H1 (cell line): ENCODE measurements at regions not wholly inside any gene's neighbourhood (a gene's known extent, or its start where the extent isn't known, plus 50 kb on each side); places are given as distances from the start of the nearest gene placed in this dataset.

ENCODE experiments used
- CTCF ChIA-PET: fragments of 300-600 bp; sonication (Branson Sonifier 250); formaldehyde crosslinking; loops from one replicate; lab custom pipeline; 2021; ENCODE audit not compliant: partially characterized antibody; lab: Charles Lee
- POLR2A ChIA-PET: fragments of 300-600 bp; sonication (Branson Sonifier 250); formaldehyde crosslinking; loops from one replicate; lab custom pipeline; 2021; ENCODE audit warnings: inconsistent platforms; ENCODE audit not compliant: partially characterized antibody; lab: Charles Lee
- DNase-seq, 2 experiments: peaks; one replicate each; pipeline versions ENCODE4 v3.0.0 to v3.0.0-alpha.2; 2010 to 2022; ENCODE audit warnings: low spot score in 2 of 2, low read depth in 1 of 2, mixed read lengths in 1 of 2
- FAIRE-seq: peaks from 2 replicates; lab custom pipeline; 2011; peaks lifted over from hg19 to GRCh38; lab: Jason Lieb, UNC
- H2AFZ ChIP-seq: 2 replicates; pipeline ENCODE4 v1.8.1; 2012; ENCODE audit warnings: low read length, inconsistent platforms
- H2AK5ac ChIP-seq: 2 replicates; pipeline ENCODE4 v1.6.1; 2013; ENCODE audit warnings: low read depth, low read length
- H2BK120ac ChIP-seq: replicated peaks from 2 replicates; pipeline ENCODE3; 2013; ENCODE audit warnings: low read depth, low read length, inconsistent platforms
- H2BK12ac ChIP-seq: 2 replicates; pipeline ENCODE4 v1.6.1; 2013; ENCODE audit warnings: low read depth, low read length
- H2BK15ac ChIP-seq: 2 replicates; pipeline ENCODE4 v1.6.1; 2013; ENCODE audit warnings: low read length
- H2BK20ac ChIP-seq: 2 replicates; pipeline ENCODE4 v1.6.1; 2013; ENCODE audit warnings: low read length
- H2BK5ac ChIP-seq: 2 replicates; pipeline ENCODE4 v1.6.1; 2013; ENCODE audit warnings: low read depth, low read length
- H3K14ac ChIP-seq: 2 replicates; pipeline ENCODE4 v1.6.1; 2013; ENCODE audit warnings: inconsistent platforms; ENCODE audit not compliant: insufficient read length
- H3K18ac ChIP-seq: 2 replicates; pipeline ENCODE4 v1.6.1; 2013; ENCODE audit warnings: low read length; ENCODE audit errors: extremely low read depth
- H3K23ac ChIP-seq: 2 replicates; pipeline ENCODE4 v1.6.1; 2013; ENCODE audit warnings: inconsistent platforms; ENCODE audit not compliant: insufficient read length
- H3K23me2 ChIP-seq: 2 replicates; pipeline ENCODE4 v1.6.1; 2013; ENCODE audit warnings: low read depth, low read length
- H3K27ac ChIP-seq: 2 replicates; pipeline ENCODE4 v1.6.1; 2011; ENCODE audit warnings: low read depth, low read length, inconsistent platforms
- H3K27me3 ChIP-seq, 4 experiments: replicated peaks in 1 of 4; 1 replicate in 1 of 4; 2 replicates in 3 of 4; pipeline versions ENCODE4 v1.6.1 to v1.8.1; 2011 to 2013; ENCODE audit warnings: low read length in 3 of 4, mild to moderate bottlenecking in 3 of 4, inconsistent platforms in 2 of 4, mixed read lengths in 2 of 4, moderate library complexity in 1 of 4; ENCODE audit not compliant: control insufficient read depth in 3 of 4, insufficient read depth in 3 of 4; ENCODE audit errors: extremely low read depth in 1 of 4
- H3K36me3 ChIP-seq, 4 experiments: 2 replicates each; pipeline versions ENCODE4 v1.6.1 to v1.8.1; 2011 to 2013; ENCODE audit warnings: mild to moderate bottlenecking in 4 of 4, low read length in 3 of 4, moderate library complexity in 2 of 4, control low read depth in 1 of 4, inconsistent platforms in 1 of 4; ENCODE audit not compliant: insufficient read depth in 4 of 4, control insufficient read depth in 2 of 4
- H3K4ac ChIP-seq: replicated peaks from 2 replicates; pipeline ENCODE3; 2013; ENCODE audit warnings: low read length, low read depth, mixed read lengths, inconsistent platforms; ENCODE audit not compliant: insufficient read length
- H3K4me1 ChIP-seq, 4 experiments: replicated peaks in 1 of 4; 1 replicate in 1 of 4; 2 replicates in 3 of 4; pipeline versions ENCODE4 v1.6.1 to v1.8.1; 2011 to 2013; ENCODE audit warnings: low read length in 3 of 4, inconsistent platforms in 2 of 4, mixed read lengths in 1 of 4; ENCODE audit not compliant: insufficient read depth in 4 of 4, control insufficient read depth in 3 of 4
- H3K4me2 ChIP-seq, 2 experiments: 2 replicates each; pipeline versions ENCODE4 v1.6.1 to v1.8.1; 2011 to 2013; ENCODE audit warnings: low read depth in 2 of 2, low read length in 2 of 2, control low read depth in 1 of 2, inconsistent platforms in 1 of 2, mild to moderate bottlenecking in 1 of 2; ENCODE audit not compliant: insufficient read depth in 1 of 2
- H3K4me3 ChIP-seq, 4 experiments: fragments of 200-600, 300-600 bp in 1 of 4; sonication (generic), shearing (Covaris generic), sonication (Bioruptor Twin) in 1 of 4; 2 replicates each; pipeline versions ENCODE4 v1.5.1 to v1.8.1; 2011 to 2016; ENCODE audit warnings: low read length in 4 of 4, low read depth in 3 of 4, control low read depth in 2 of 4, inconsistent platforms in 2 of 4, mild to moderate bottlenecking in 2 of 4, mixed read lengths in 1 of 4, moderate library complexity in 1 of 4; ENCODE audit not compliant: insufficient read depth in 2 of 4; ENCODE audit errors: extremely low read depth in 1 of 4
- H3K56ac ChIP-seq: replicated peaks from 2 replicates; pipeline ENCODE3; 2013; ENCODE audit warnings: low read depth, mild to moderate bottlenecking, mixed read lengths, low read length, inconsistent platforms; ENCODE audit not compliant: insufficient read length
- H3K79me1 ChIP-seq: 2 replicates; pipeline ENCODE4 v1.6.1; 2013; ENCODE audit warnings: low read depth, low read length, control low read depth
- H3K79me2 ChIP-seq, 2 experiments: 2 replicates each; pipeline versions ENCODE4 v1.6.1 to v1.8.1; 2012 to 2013; ENCODE audit warnings: low read length in 2 of 2, mild to moderate bottlenecking in 2 of 2, inconsistent platforms in 1 of 2; ENCODE audit not compliant: insufficient read depth in 2 of 2, control insufficient read depth in 1 of 2
- H3K9ac ChIP-seq, 4 experiments: replicated peaks in 1 of 4; 1 replicate in 1 of 4; 2 replicates in 3 of 4; pipeline versions ENCODE4 v1.6.1 to v1.8.1; 2011 to 2013; ENCODE audit warnings: low read depth in 3 of 4, low read length in 3 of 4, control low read depth in 2 of 4, mild to moderate bottlenecking in 2 of 4, moderate library complexity in 2 of 4, inconsistent platforms in 1 of 4; ENCODE audit errors: extremely low read depth in 1 of 4
- H3K9me3 ChIP-seq, 2 experiments: 2 replicates each; pipeline versions ENCODE4 v1.6.1 to v1.8.1; 2012 to 2013; ENCODE audit warnings: mild to moderate bottlenecking in 2 of 2, moderate library complexity in 2 of 2, control low read depth in 1 of 2, inconsistent platforms in 1 of 2, low read depth in 1 of 2, low read length in 1 of 2, mixed read lengths in 1 of 2; ENCODE audit not compliant: insufficient read depth in 2 of 2
- H4K20me1 ChIP-seq, 2 experiments: replicated peaks in 1 of 2; 2 replicates each; pipeline versions ENCODE3 to v1.8.1; 2011 to 2013; ENCODE audit warnings: inconsistent platforms in 2 of 2, low read length in 2 of 2, mild to moderate bottlenecking in 1 of 2; ENCODE audit not compliant: insufficient read depth in 2 of 2, control insufficient read depth in 1 of 2
- H4K5ac ChIP-seq: 2 replicates; pipeline ENCODE4 v1.6.1; 2013; ENCODE audit warnings: low read length, low read depth, mixed read lengths, inconsistent platforms; ENCODE audit not compliant: insufficient read length
- H4K8ac ChIP-seq: 2 replicates; pipeline ENCODE4 v1.8.0; 2013; ENCODE audit warnings: mild to moderate bottlenecking, moderate library complexity, low read length, inconsistent platforms; ENCODE audit not compliant: insufficient read depth; ENCODE audit errors: extremely low read depth
- H4K91ac ChIP-seq: replicated peaks from 2 replicates; pipeline ENCODE3; 2013; ENCODE audit warnings: low read length, mixed read lengths, inconsistent platforms; ENCODE audit not compliant: insufficient read length
- ATF3 ChIP-seq: IDR thresholded peaks from 2 replicates; pipeline ENCODE4 v1.6.1; 2011; ENCODE audit warnings: low read depth, mild to moderate bottlenecking, low read length; ENCODE audit not compliant: insufficient read depth
- BACH1 ChIP-seq: IDR thresholded peaks from 2 replicates; pipeline ENCODE4 v1.6.1; 2012; ENCODE audit warnings: low read length, improper control_type of control experiment
- BCL11A ChIP-seq, 2 experiments: IDR thresholded peaks; one replicate each; pipeline ENCODE4 v1.6.1; 2011; ENCODE audit warnings: low read depth in 2 of 2, low read length in 2 of 2, mild to moderate bottlenecking in 2 of 2
- BRCA1 ChIP-seq: IDR thresholded peaks from 2 replicates; pipeline ENCODE4 v1.6.1; 2012; ENCODE audit warnings: low read depth, low read length, improper control_type of control experiment
- CREB1 ChIP-seq: IDR thresholded peaks from 2 replicates; pipeline ENCODE4 v1.6.1; 2012; ENCODE audit warnings: inconsistent platforms
- EZH2 ChIP-seq: fragments of 200-600 bp; sonication (generic); IDR thresholded peaks from 2 replicates; pipeline ENCODE4 v1.7.1; 2012; ENCODE audit warnings: low read depth, mild to moderate bottlenecking, moderate library complexity, low read length, inconsistent platforms; ENCODE audit not compliant: severe bottlenecking
- FOSL1 ChIP-seq: IDR thresholded peaks from 2 replicates; pipeline ENCODE4 v1.6.1; 2011; ENCODE audit warnings: mild to moderate bottlenecking, low read depth, low read length, moderate library complexity; ENCODE audit not compliant: insufficient read depth
- GABPA ChIP-seq: IDR thresholded peaks from 2 replicates; pipeline ENCODE4 v1.6.1; 2011; ENCODE audit warnings: mild to moderate bottlenecking, low read length, moderate library complexity, borderline replicate concordance; ENCODE audit not compliant: insufficient read depth
- JUN ChIP-seq: IDR thresholded peaks from 2 replicates; pipeline ENCODE4 v1.6.1; 2011; ENCODE audit warnings: low read depth, mild to moderate bottlenecking, improper control_type of control experiment, low read length
- MAFK ChIP-seq: IDR thresholded peaks from 2 replicates; pipeline ENCODE4 v1.6.1; 2012; ENCODE audit warnings: low read depth, mild to moderate bottlenecking, improper control_type of control experiment, low read length
- NANOG ChIP-seq: IDR thresholded peaks from 2 replicates; pipeline ENCODE4 v1.6.1; 2011; ENCODE audit warnings: low read length, low read depth, mild to moderate bottlenecking, inconsistent platforms; ENCODE audit not compliant: insufficient read depth, poor library complexity, severe bottlenecking
- PHF8 ChIP-seq: fragments of 200-600 bp; sonication (generic); conservative IDR thresholded peaks from 2 replicates; pipeline ENCODE4 v1.7.1; 2012; ENCODE audit warnings: low read depth, mild to moderate bottlenecking, inconsistent platforms, low read length, moderate library complexity
- SIX5 ChIP-seq: IDR thresholded peaks from 2 replicates; pipeline ENCODE4 v1.6.1; 2011; ENCODE audit warnings: mild to moderate bottlenecking, low read depth, low read length
- WGBS, 2 experiments: shearing (Covaris generic) in 1 of 2; methylation state at CpG; one replicate each; pipeline versions ENCODE4 v1.1.6 to v1.1.7; 2013 to 2015; ENCODE audit warnings: low lambda C conversion rate in 2 of 2, mixed read lengths in 2 of 2, inconsistent platforms in 1 of 2, low coverage in 1 of 2, missing lambda C conversion rate in 1 of 2; ENCODE audit not compliant: insufficient replicate concordance in 2 of 2, insufficient coverage in 1 of 2, insufficient read length in 1 of 2; ENCODE audit errors: extremely low coverage in 1 of 2, missing lambda C conversion rate in 1 of 2; 5-methylcytosine and 5-hydroxymethylcytosine counted together

DNA sequence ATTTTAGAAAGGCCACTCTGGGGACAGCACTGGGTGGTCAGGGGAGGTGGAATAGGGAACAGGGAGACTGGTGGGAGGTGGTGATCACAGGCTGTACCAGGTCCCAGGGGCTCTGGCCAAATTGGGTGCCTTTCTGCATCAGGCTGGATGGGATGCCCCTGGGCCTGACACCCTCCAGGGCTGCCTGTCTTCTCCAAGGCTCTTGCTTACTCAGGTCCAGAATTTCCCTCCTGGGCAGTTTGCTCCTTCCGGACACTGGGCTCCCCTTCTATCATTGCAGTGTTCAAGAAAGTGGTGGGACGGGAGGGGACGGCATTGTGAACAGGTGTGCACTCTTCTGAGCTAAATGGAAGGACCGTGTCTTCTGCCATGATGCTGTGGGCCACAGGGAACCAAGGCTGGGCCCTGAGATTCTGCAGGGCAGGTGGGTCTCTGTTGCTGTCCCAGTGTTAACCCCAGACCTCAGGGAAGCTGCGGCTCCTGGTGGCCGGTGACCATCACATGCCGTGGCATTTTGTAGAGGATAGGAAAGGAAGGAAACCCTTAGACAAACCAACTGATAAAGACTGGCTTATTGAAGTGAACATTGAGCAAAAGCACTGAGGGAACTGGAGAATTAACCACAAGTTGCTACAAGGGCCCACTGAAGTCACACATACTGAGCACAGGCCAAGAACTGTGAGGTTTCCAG lies 93.7 kb upstream of the HS6ST1 start:
- Histone ChIP-seq H3K56ac (no peak overlapping the region), H3K4me3 (no peak overlapping the region), H3K79me1 (no peaks in the 10 kb centered on the region), H2BK15ac (no peak overlapping the region), H4K91ac (no peak overlapping the region), H3K23me2 (no peaks in the 10 kb centered on the region), H3K36me3 (no peaks in the 10 kb centered on the region), H2BK5ac (no peak overlapping the region), H3K4me2 (no peak overlapping the region), H4K5ac (no peak overlapping the region), H3K14ac (no peak overlapping the region), H3K23ac (no peak overlapping the region), H3K4me1 (peaks cover 0 to 13% (median 5%) of the 10 kb centered on the region in 4 experiments; a peak in 5 of 7 replicates), H2BK20ac (no peak overlapping the region), H3K27ac (no peak overlapping the region), H2BK120ac (no peak overlapping the region), H3K4ac (no peak overlapping the region), H2AK5ac (no peak overlapping the region), H3K9ac (no peak overlapping the region), H4K8ac (no peak overlapping the region), H3K79me2 (no peaks in the 10 kb centered on the region), H4K20me1 (no peaks in the 10 kb centered on the region), H3K18ac (no peak overlapping the region), H2BK12ac (no peak overlapping the region; the same call in 1 of the 2 replicates), H2AFZ (no peak overlapping the region), H3K9me3 (no peaks in the 10 kb centered on the region; a peak in 1 of 4 replicates), H3K27me3 (no peaks in the 10 kb centered on the region)
- ChIA-PET POLR2A (no interaction called here), CTCF (no interaction called here)
- WGBS, 2 experiments: 86% methylated on average over 7 of the region's 7 CpGs; no CpG with 5 or more reads in 1 of the 2 experiments
- no peak for FAIRE-seq
- DNase-seq: peak in 1 of 2 experiments; percentile 31
- TF ChIP-seq BRCA1: no peak
- no peak for TF ChIP-seq NANOG
- TF ChIP-seq ATF3: no peak
- no peak for TF ChIP-seq FOSL1
- no peak for TF ChIP-seq MAFK
- TF ChIP-seq GABPA: no peak
- no peak for TF ChIP-seq PHF8
- no peak for TF ChIP-seq SIX5
- no peak for TF ChIP-seq CREB1
- no peak for TF ChIP-seq JUN
- TF ChIP-seq BACH1: no peak
- no peak for TF ChIP-seq BCL11A (IDR thresholded peaks at IDR 0.05; ENCODE audit: low read depth in 2 of 2, low read length in 2 of 2)
- no peak for TF ChIP-seq EZH2
